IMR-90 (cell line): ENCODE measurements at regions not wholly inside any gene's neighbourhood (a gene's known extent, or its start where the extent isn't known, plus 50 kb on each side); places are given as distances from the start of the nearest gene placed in this dataset.

Source experiments
- ATAC-seq: fragments of 200-7000 bp; cut with Tn5 transposase; 2 replicates; pipeline ENCODE4 v1.9.1; 2020; ENCODE audit warnings: low read depth, mild to moderate bottlenecking, moderate library complexity
- BruUV-seq: library from RNA; stranded (reverse); fragments of 400-500 nt; replicated peaks from 2 replicates; lab custom pipeline; 2021; lab: Mats Ljungman, UMichigan
- CTCF ChIA-PET: fragments of 300-600 bp; formaldehyde crosslinking; extraction: SDS; loops from one replicate; lab custom pipeline; 2021; ENCODE audit warnings: antibody characterized with exemption; lab: Yijun Ruan, JAX
- POLR2A ChIA-PET: fragments of 300-600 bp; sonication (Branson Sonifier 250); formaldehyde crosslinking; loops from one replicate; lab custom pipeline; 2022; ENCODE audit warnings: antibody characterized with exemption; ENCODE audit not compliant: unreplicated experiment; lab: Charles Lee
- DNase-seq: peaks from one replicate; pipeline ENCODE4 v3.0.0; 2013
- H2AFZ ChIP-seq: replicated peaks from 2 replicates; pipeline ENCODE3; 2013; ENCODE audit warnings: low read length, mild to moderate bottlenecking; ENCODE audit not compliant: poor library complexity
- H2AK5ac ChIP-seq: 2 replicates; pipeline ENCODE4 v1.6.1; 2013; ENCODE audit warnings: low read depth, low read length, inconsistent platforms
- H2AK9ac ChIP-seq: replicated peaks from 2 replicates; pipeline ENCODE3; 2013; ENCODE audit warnings: mild to moderate bottlenecking, low read depth, low read length, moderate library complexity; ENCODE audit not compliant: poor library complexity
- H2BK120ac ChIP-seq: 2 replicates; pipeline ENCODE4 v1.6.1; 2013; ENCODE audit warnings: low read depth, low read length, inconsistent platforms
- H2BK15ac ChIP-seq: 3 replicates; pipeline ENCODE4 v1.6.1; 2013; ENCODE audit warnings: low read depth, low read length, inconsistent platforms
- H2BK20ac ChIP-seq: 2 replicates; pipeline ENCODE4 v1.6.1; 2013; ENCODE audit warnings: low read depth, mild to moderate bottlenecking, inconsistent platforms, low read length, moderate library complexity
- H2BK5ac ChIP-seq: 2 replicates; pipeline ENCODE4 v1.6.1; 2013; ENCODE audit warnings: mild to moderate bottlenecking, low read depth, low read length, inconsistent platforms; ENCODE audit not compliant: poor library complexity, severe bottlenecking
- H3K14ac ChIP-seq: replicated peaks from 2 replicates; pipeline ENCODE4 v1.6.1; 2013; ENCODE audit warnings: low read depth, low read length, inconsistent platforms
- H3K18ac ChIP-seq: 2 replicates; pipeline ENCODE4 v1.6.1; 2013; ENCODE audit warnings: low read depth, low read length, control low read depth
- H3K23ac ChIP-seq: 2 replicates; pipeline ENCODE4 v1.6.1; 2013; ENCODE audit warnings: low read depth, low read length, inconsistent platforms
- H3K27ac ChIP-seq: 2 replicates; pipeline ENCODE4 v1.5.1; 2013; ENCODE audit warnings: mild to moderate bottlenecking, control low read depth, low read length; ENCODE audit not compliant: insufficient read depth
- H3K27me3 ChIP-seq: 2 replicates; pipeline ENCODE4 v1.6.1; 2013; ENCODE audit warnings: low read length; ENCODE audit not compliant: control insufficient read depth, insufficient read depth
- H3K36me3 ChIP-seq: 2 replicates; pipeline ENCODE4 v1.6.1; 2013; ENCODE audit warnings: low read length, mixed read lengths; ENCODE audit not compliant: control insufficient read depth, insufficient read depth
- H3K4ac ChIP-seq: 2 replicates; pipeline ENCODE4 v1.6.1; 2013; ENCODE audit warnings: low read depth, low read length, inconsistent platforms
- H3K4me1 ChIP-seq: 2 replicates; pipeline ENCODE4 v1.6.1; 2013; ENCODE audit warnings: low read length, mixed read lengths; ENCODE audit not compliant: control insufficient read depth, insufficient read depth
- H3K4me2 ChIP-seq: 2 replicates; pipeline ENCODE4 v1.6.1; 2013; ENCODE audit warnings: low read depth, mild to moderate bottlenecking, control low read depth, low read length, moderate library complexity
- H3K4me3 ChIP-seq: 2 replicates; pipeline ENCODE4 v1.5.1; 2013; ENCODE audit warnings: low read depth, mild to moderate bottlenecking, control low read depth, low read length, moderate library complexity; ENCODE audit not compliant: insufficient read depth
- H3K56ac ChIP-seq: 2 replicates; pipeline ENCODE4 v1.6.1; 2013; ENCODE audit warnings: low read length, inconsistent platforms; ENCODE audit not compliant: insufficient read depth; ENCODE audit errors: extremely low read depth
- H3K79me1 ChIP-seq, 2 experiments: 2 replicates each; pipeline ENCODE4 v1.6.1; 2013; ENCODE audit warnings: low read length in 2 of 2, inconsistent platforms in 1 of 2, low read depth in 1 of 2
- H3K9ac ChIP-seq: 2 replicates; pipeline ENCODE4 v1.6.1; 2013; ENCODE audit warnings: low read depth, low read length, control low read depth
- H3K9me1 ChIP-seq: 2 replicates; pipeline ENCODE4 v1.6.1; 2013; ENCODE audit warnings: low read length, inconsistent platforms; ENCODE audit not compliant: insufficient read depth
- H3K9me3 ChIP-seq: 2 replicates; pipeline ENCODE4 v1.6.1; 2013; ENCODE audit warnings: low read length; ENCODE audit not compliant: control insufficient read depth, insufficient read depth
- H4K20me1 ChIP-seq: 2 replicates; pipeline ENCODE4 v1.6.1; 2013; ENCODE audit warnings: low read length, inconsistent platforms; ENCODE audit not compliant: insufficient read depth
- H4K5ac ChIP-seq: 2 replicates; pipeline ENCODE4 v1.6.1; 2013; ENCODE audit warnings: mild to moderate bottlenecking, low read depth, low read length, control low read depth
- H4K8ac ChIP-seq, 2 experiments: 2 replicates each; pipeline ENCODE4 v1.6.1; 2013; ENCODE audit warnings: low read depth in 2 of 2, low read length in 2 of 2, control low read depth in 1 of 2, inconsistent platforms in 1 of 2
- H4K91ac ChIP-seq: 2 replicates; pipeline ENCODE4 v1.6.1; 2013; ENCODE audit warnings: low read depth, low read length, inconsistent platforms; ENCODE audit not compliant: insufficient read depth
- BHLHE40 ChIP-seq: fragments of 150-350 bp; IDR thresholded peaks from 2 replicates; pipeline ENCODE4 v1.6.1; 2016; ENCODE audit warnings: mild to moderate bottlenecking, low read depth, low read length
- CEBPB ChIP-seq: IDR thresholded peaks from 2 replicates; pipeline ENCODE4 v1.6.1; 2012; ENCODE audit warnings: low read depth, low read length, improper control_type of control experiment
- CHD1 ChIP-seq: IDR thresholded peaks from 2 replicates; pipeline ENCODE4 v1.6.1; 2012; ENCODE audit warnings: low read depth, low read length, improper control_type of control experiment
- FOS ChIP-seq: fragments of 150-350 bp; IDR thresholded peaks from 2 replicates; pipeline ENCODE4 v1.6.1; 2016; ENCODE audit warnings: low read depth, low read length
- MAFK ChIP-seq: IDR thresholded peaks from 2 replicates; pipeline ENCODE4 v1.6.1; 2012; ENCODE audit warnings: low read depth, low read length, improper control_type of control experiment
- MAZ ChIP-seq: IDR thresholded peaks from 2 replicates; pipeline ENCODE4 v1.6.1; 2012; ENCODE audit warnings: low read depth, mild to moderate bottlenecking, low read length, improper control_type of control experiment, moderate library complexity, borderline replicate concordance
- MXI1 ChIP-seq: IDR thresholded peaks from 2 replicates; pipeline ENCODE4 v1.6.1; 2012; ENCODE audit warnings: low read depth, mild to moderate bottlenecking, low read length, moderate library complexity, borderline replicate concordance
- NFE2L2 ChIP-seq: fragments of 150-350 bp; IDR thresholded peaks from 2 replicates; pipeline ENCODE4 v1.6.1; 2016; ENCODE audit warnings: low read depth, mild to moderate bottlenecking, low read length
- POLR2A ChIP-seq: IDR thresholded peaks from 2 replicates; pipeline ENCODE4 v1.6.1; 2012; ENCODE audit warnings: mild to moderate bottlenecking, low read depth, low read length
- RAD21 ChIP-seq: IDR thresholded peaks from 2 replicates; pipeline ENCODE4 v1.6.1; 2012; ENCODE audit warnings: low read length, improper control_type of control experiment
- RCOR1 ChIP-seq: IDR thresholded peaks from 2 replicates; pipeline ENCODE4 v1.6.1; 2012; ENCODE audit warnings: mild to moderate bottlenecking, low read length, improper control_type of control experiment; ENCODE audit not compliant: insufficient replicate concordance
- RFX5 ChIP-seq: IDR thresholded peaks from 2 replicates; pipeline ENCODE4 v1.8.0; 2012; ENCODE audit warnings: low read depth, mild to moderate bottlenecking, low read length, moderate library complexity
- SMC3 ChIP-seq: fragments of 150-350 bp; IDR thresholded peaks from 2 replicates; pipeline ENCODE4 v1.6.1; 2016; ENCODE audit warnings: low read depth, mild to moderate bottlenecking, antibody characterized with exemption, low read length, moderate library complexity
- dilution Hi-C: fragments of 300-500 bp; cut with HindIII; formaldehyde crosslinking; loops from one replicate; pipeline ENCODE4 v1.14.3; 2018; ENCODE audit warnings: low sequenced_read_pairs; ENCODE audit not compliant: unreplicated experiment
- in situ Hi-C: fragments of 300-500 bp; cut with MboI; formaldehyde crosslinking; loops from 3 replicates; pipeline ENCODE4 v1.14.3; 2019; ENCODE audit warnings: low sequenced_read_pairs, inconsistent platforms, mixed read lengths
- intact Hi-C: fragments of 100-400 bp; cut with micrococcal nuclease; formaldehyde crosslinking; loops from 2 replicates; pipeline ENCODE4 v1.10.0; 2022
- TF ChIP-seq, protein P1 (sequence below): fragments of 150-350 bp; IDR thresholded peaks from 2 replicates; pipeline ENCODE4 v1.6.1; 2016; ENCODE audit warnings: low read depth, mild to moderate bottlenecking, low read length, moderate library complexity, borderline replicate concordance
- TF ChIP-seq, protein P2 (sequence below): conservative IDR thresholded peaks from 2 replicates; pipeline ENCODE4 v1.5.1; 2012; ENCODE audit warnings: mild to moderate bottlenecking, low read depth, low read length, improper control_type of control experiment

DNA sequence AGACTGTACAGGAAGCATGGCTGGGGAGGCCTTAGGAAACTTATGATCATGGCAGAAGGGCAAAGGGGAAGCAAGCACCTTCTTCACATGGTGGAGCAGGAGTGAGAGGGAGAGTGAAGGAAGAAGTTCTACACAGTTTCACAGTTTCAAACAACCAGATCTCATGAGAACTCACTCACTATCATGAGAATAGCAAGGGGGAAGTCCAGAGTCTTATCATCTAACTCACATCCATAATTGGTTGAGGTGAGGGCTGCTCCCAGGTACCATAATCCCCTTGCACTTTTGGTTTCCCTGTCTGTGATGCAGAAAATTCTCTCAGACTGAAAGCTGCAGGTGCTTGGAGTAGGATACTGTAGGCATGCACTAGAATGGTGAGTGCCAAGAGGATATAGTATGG is 233.8 kb upstream of the CPEB2 start:
- H2BK120ac ChIP-seq, result no peak overlapping the region
- ChIA-PET CTCF (no interaction called here), POLR2A (no interaction called here)
- no peak overlapping the region for H4K5ac ChIP-seq
- BruUV-seq, result no TSS peak
- no peaks in the 10 kb centered on the region for H3K4me1 ChIP-seq
- TF ChIP-seq, protein P1, sequence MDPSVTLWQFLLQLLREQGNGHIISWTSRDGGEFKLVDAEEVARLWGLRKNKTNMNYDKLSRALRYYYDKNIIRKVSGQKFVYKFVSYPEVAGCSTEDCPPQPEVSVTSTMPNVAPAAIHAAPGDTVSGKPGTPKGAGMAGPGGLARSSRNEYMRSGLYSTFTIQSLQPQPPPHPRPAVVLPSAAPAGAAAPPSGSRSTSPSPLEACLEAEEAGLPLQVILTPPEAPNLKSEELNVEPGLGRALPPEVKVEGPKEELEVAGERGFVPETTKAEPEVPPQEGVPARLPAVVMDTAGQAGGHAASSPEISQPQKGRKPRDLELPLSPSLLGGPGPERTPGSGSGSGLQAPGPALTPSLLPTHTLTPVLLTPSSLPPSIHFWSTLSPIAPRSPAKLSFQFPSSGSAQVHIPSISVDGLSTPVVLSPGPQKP, result no peak
- TF ChIP-seq CHD1 (no peak), RAD21 (no peak), FOS (no peak), CEBPB (no peak), NFE2L2 (no peak), MXI1 (no peak), RFX5 (no peak), POLR2A (no peak), SMC3 (no peak), RCOR1 (no peak), BHLHE40 (no peak), MAFK (no peak), MAZ (no peak)
- TF ChIP-seq, protein P2, sequence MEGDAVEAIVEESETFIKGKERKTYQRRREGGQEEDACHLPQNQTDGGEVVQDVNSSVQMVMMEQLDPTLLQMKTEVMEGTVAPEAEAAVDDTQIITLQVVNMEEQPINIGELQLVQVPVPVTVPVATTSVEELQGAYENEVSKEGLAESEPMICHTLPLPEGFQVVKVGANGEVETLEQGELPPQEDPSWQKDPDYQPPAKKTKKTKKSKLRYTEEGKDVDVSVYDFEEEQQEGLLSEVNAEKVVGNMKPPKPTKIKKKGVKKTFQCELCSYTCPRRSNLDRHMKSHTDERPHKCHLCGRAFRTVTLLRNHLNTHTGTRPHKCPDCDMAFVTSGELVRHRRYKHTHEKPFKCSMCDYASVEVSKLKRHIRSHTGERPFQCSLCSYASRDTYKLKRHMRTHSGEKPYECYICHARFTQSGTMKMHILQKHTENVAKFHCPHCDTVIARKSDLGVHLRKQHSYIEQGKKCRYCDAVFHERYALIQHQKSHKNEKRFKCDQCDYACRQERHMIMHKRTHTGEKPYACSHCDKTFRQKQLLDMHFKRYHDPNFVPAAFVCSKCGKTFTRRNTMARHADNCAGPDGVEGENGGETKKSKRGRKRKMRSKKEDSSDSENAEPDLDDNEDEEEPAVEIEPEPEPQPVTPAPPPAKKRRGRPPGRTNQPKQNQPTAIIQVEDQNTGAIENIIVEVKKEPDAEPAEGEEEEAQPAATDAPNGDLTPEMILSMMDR, result no peak
- DNase-seq (no peak), ATAC-seq (no peak)
- H3K9me1 ChIP-seq, result no peaks in the 10 kb centered on the region
- H3K79me1 ChIP-seq, result no peaks in the 10 kb centered on the region
- H3K9me3 ChIP-seq, result no peaks in the 10 kb centered on the region
- no peak overlapping the region for H3K9ac ChIP-seq
- H2AK9ac ChIP-seq, result no peak overlapping the region
- H4K91ac ChIP-seq, result no peak overlapping the region
- H2BK20ac ChIP-seq, result no peak overlapping the region
- H2AFZ ChIP-seq, result no peak overlapping the region
- H3K18ac ChIP-seq, result no peak overlapping the region
- H4K20me1 ChIP-seq, result no peaks in the 10 kb centered on the region
- H3K27ac ChIP-seq, result no peak overlapping the region
- H4K8ac ChIP-seq, result no peak overlapping the region
- no peaks in the 10 kb centered on the region for H3K27me3 ChIP-seq
- intact Hi-C loops (no loop called here), dilution Hi-C loops (no loop called here), in situ Hi-C loops (no loop called here)
- no peak overlapping the region for H3K4me2 ChIP-seq
- H3K14ac ChIP-seq, result no peak overlapping the region
- H2AK5ac ChIP-seq, result no peak overlapping the region
- H3K36me3 ChIP-seq, result no peaks in the 10 kb centered on the region
- no peak overlapping the region for H2BK15ac ChIP-seq
- H2BK5ac ChIP-seq, result no peak overlapping the region
- H3K4me3 ChIP-seq, result no peak overlapping the region
- no peak overlapping the region for H3K56ac ChIP-seq
- H3K23ac ChIP-seq, result no peak overlapping the region
- no peak overlapping the region for H3K4ac ChIP-seq
